GM12875 (cell line): ENCODE measurements at regions not wholly inside any gene's neighbourhood (a gene's known extent, or its start where the extent isn't known, plus 50 kb on each side); places are given as distances from the start of the nearest gene placed in this dataset.
"Not testable (repeated sequence)": the region's sequence is repeated elsewhere in the genome, so short reads cannot be mapped to it uniquely, and the experiment has no call there.

Experiments used
- H3K4me3 ChIP-seq: one replicate; pipeline ENCODE4 v1.5.1; 2011; ENCODE audit warnings: low read depth, low read length, control low read depth
- CTCF ChIP-seq: IDR thresholded peaks from 2 replicates; pipeline ENCODE4 v1.5.1; 2011; ENCODE audit warnings: low read depth, mild to moderate bottlenecking, control low read depth, inconsistent platforms, low read length, moderate library complexity, borderline replicate concordance; ENCODE audit not compliant: insufficient read depth

DNA sequence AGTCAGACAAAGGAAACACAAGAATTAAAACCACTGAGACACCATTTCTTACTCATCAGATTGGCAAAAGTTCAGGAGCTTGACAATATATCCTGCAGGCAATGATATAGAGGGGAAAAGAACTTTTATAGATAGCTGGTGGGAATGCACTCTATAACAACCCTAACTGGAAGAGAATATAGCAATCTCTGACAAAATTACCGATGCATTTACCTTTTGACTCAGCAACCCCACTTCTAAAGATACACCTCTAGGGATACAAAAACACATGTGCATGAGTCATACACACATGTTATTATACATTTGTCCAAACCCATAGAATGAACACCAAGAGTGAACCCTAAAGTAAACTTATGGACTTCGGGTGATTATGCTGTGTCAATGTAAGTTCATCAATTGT lies 79.4 kb upstream of the SRD5A2 start:
- no peak for TF ChIP-seq CTCF

DNA sequence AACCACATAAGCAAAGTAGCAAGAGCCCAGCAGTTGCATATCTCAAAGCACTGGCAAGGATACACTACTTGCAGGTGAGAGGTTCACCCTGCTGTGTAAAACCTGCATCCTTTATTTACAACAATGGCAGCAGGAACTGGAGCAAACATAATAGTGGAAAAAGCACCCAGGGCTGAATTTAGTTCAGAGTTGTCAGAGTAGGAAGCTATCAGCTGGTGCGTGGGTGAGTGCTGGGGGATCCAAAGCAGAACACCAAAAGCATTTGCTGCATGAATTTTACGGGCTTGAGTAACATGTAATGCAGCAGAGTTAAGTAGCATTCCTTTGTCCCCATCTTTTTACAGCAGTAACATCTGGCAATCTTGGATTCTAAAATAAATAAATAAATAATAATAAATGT lies 73.5 kb upstream of the SRD5A2 start:
- TF ChIP-seq CTCF, result no peak
- H3K4me3 ChIP-seq, result no peak overlapping the region

More for the DNA sequence above, 79.4 kb upstream of the SRD5A2 start:
- no peak overlapping the region for H3K4me3 ChIP-seq

DNA sequence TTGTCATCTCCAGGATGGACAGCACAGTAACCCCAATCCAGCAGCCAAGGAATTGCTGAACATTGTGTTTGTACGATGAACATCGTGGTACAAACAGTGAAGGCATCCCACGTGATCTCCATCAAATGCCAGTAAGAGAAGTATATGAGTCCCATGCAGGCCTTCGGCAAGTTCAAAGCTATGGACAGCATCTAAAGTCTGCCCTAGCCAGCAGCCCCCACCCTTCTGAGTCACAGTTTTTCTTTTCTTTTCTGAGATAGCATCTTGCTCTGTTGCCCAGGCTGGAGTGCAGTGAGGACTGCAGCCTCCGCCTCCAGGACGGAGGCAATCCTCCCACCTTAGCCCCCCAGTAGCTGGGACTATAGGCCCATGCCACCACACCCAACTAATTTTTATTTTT lies 71.0 kb upstream of the SRD5A2 start:
- H3K4me3 ChIP-seq, result no peak overlapping the region
- no peak for TF ChIP-seq CTCF

DNA sequence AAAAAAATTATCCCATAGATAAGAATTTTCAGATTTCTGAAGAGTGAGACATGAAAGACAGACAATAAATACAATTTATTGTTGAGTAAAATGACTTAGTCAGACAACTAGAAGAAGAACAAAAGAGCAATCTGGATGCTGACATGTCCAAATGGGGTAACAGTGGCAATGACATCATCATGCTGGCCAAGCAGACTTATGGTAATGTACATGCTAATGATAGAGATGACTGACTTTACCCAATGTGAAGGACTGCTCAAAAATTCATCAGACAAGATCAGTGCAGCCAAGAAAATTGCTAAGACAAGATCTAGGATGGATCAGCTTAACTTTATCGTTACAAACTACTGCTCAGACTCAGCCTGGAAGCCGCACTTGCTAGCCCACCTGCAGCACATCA lies 70.5 kb upstream of the SRD5A2 start:
- no peak for TF ChIP-seq CTCF
- no peak overlapping the region for H3K4me3 ChIP-seq

DNA sequence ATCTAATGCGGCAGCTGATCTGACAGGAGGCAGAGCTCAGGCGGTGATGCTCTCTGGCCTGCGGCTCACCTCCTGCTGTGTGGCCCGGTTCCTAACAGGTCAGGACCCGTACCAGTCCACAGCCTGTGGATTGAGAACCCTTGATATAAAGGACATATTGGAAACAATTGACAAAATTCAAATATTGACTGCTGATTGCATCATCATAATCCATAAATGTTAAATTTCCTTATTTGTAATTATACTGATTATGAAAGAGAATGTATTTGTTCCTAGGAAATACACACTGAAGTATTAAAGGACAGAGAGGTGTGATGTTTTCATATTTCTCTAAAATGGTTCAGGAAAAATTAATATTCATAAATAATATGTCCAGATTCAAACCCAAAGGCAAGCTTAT lies 63.8 kb upstream of the SRD5A2 start:
- no peak overlapping the region for H3K4me3 ChIP-seq
- TF ChIP-seq CTCF, result no peak

- no peak for TF ChIP-seq CTCF
- H3K4me3 ChIP-seq, result no peak overlapping the region
Measured at GRCh38 chr2:31642707-31643106, 62.0 kb upstream of the SRD5A2 start.

GRCh38 chr2:31632201-31632600 lies 51.5 kb upstream of the SRD5A2 start:
- not testable (repeated sequence) for H3K4me3 ChIP-seq
